Activated CD8-positive, alpha-beta memory T cell treated with anti-CD3 and anti-CD28 coated beads, Interleukin-2, amount 50 U/mL, for 24 hours (primary cell): ENCODE measurements at regions not wholly inside any gene's neighbourhood (a gene's known extent, or its start where the extent isn't known, plus 50 kb on each side); places are given as distances from the start of the nearest gene placed in this dataset.

Source experiments
- DNase-seq: peaks from one replicate; pipeline ENCODE4 v3.0.0-alpha.2; 2020; ENCODE audit errors: extremely low read depth

- no peak for DNase-seq
Measured at GRCh38 chr9:109883623-109884022, 103.6 kb downstream of the PALM2AKAP2 start.

DNA sequence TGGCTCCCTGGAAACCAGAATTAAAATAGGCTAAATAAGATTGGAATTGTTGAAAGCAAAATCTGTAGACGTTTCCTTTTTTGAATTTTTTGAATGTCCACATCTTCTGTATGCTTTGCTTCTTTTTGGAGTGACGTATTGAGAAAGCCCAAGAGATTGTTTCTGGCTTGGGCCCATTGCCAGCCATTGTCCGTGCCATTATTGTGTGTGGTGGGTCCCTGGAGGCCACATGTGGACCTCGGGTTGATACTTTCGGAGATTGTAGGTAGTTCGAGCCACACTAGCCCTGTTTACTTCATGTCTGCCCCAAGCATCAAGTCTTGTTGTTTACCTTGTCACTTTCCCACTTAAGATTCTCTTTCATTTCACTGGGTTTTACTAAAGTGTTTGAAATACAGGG, 106.0 kb downstream of the PALM2AKAP2 start:
- DNase-seq, result no peak

DNA sequence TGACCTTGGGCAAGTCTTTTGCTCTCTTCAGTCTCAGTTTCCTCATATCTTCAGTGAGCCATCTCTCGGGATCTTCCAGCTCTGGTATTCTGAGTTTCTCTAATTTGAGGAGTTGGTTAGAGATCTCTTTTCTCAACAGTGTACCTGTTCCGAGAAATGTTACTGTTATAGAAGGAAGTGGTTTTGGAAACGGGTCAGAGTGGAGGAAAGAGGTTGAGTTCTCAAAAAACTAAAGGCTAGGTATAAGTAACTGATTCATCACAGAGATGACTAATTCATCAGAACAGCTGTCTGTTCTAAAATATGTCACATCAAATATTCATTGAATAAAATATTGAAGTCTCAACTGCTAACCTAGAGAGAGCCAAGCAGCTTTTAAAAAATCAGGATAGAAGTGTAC, 106.6 kb downstream of the PALM2AKAP2 start:
- DNase-seq, result no peak

- no peak for DNase-seq
Measured at GRCh38 chr9:109887079-109887478, 107.1 kb downstream of the PALM2AKAP2 start.

DNA sequence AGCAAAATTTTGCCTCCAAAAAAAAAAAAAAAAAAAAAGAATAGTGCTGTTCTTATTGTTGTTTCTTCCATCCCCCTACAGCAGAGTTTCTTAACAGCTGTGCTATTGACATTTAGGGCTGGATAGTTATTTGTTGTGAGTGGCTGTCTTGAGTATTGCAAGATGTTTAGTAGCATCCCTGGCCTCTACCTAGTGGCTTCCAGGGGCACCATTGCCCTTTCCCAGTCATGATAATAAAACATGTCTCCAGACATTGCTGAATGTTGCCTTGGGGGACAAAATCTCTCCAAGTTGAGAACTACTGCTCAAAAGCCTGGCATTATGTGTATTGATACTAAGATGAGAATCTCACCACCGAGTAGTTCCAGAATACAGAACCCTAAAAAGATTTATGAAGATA, 108.7 kb downstream of the PALM2AKAP2 start:
- DNase-seq, result no peak

GRCh38 chr9:109889456-109889855, 109.5 kb downstream of the PALM2AKAP2 start:
- no peak for DNase-seq

- no peak for DNase-seq
Measured at GRCh38 chr9:109893241-109893640, 113.2 kb downstream of the PALM2AKAP2 start.

DNA sequence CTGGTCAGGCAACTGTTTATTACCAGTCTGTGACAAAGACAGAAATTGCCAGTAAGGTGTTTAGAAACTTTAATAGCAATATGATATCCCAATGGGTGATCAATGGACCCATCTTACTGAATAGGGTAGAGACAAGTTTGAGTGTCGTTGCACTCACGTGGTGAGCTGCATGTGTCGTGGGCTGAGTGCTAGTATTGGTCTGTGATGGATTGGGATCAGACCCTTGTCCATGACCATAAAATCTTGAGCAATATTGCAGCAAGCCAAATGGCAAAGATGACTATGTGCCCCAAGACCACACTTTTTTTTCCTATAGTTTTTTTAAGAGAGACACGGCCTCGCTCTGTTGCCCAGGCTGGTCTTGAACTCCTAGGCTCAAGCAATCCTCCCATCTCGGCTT, 114.5 kb downstream of the PALM2AKAP2 start:
- no peak for DNase-seq

DNA sequence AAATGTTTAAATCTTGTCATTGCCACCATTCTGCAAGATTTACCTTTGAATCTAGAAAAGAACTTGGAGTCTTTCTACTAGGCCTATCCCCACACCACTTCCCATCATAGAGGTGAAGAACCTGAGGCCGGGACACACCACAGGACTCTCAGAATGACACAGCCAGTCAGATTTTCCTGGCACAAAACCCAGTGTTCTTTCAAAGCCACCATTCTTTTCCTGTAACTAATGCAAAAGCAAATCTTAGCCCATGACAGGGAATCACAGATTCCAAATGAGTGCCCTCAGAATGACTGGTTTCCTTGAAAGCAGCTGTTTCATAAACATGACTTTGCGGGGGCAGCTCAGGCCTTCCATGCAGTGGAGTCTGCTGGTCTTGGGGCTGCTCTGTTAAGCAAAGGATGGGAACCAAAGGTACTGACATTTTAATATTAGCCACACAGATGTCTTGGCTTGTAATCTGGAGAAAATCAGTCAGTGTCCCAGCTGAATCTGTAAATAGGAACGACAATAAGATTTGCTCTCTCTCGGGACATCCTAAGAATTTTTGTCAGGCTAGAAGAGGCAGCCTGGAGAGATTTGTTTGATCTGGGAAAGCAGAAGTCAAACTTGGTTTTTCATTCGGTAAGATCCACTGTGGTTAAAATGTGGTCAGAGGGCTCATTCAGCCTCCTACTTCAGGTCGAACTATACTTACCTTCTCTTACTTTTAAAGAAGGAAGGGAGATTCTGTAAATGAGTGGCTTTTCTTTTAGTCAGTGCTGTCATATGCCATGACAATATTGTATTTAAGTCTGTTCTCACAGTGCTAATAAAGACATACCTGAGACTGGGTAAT, 115.1 kb downstream of the PALM2AKAP2 start:
- DNase-seq, result no peak

DNA sequence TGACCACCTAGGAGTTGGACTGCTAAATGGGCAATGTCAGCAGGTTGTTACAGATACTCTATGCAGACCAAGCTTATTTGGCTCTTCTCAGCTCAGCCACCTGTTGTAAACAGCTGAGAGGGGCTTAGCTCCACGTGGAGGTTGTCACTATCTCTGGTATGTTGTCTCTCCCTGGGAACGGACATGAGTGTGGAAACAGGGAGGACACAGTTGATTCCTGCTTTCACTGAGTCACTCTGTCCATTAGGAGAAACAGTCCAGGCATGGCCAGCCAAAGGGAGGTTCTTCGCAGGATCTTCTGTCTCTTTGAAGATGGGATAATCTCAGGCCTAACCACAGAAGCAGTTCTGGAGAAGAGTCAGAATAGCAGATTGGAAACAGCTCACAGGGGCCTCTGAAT, 121.2 kb downstream of the PALM2AKAP2 start:
- DNase-seq, result no peak

DNA sequence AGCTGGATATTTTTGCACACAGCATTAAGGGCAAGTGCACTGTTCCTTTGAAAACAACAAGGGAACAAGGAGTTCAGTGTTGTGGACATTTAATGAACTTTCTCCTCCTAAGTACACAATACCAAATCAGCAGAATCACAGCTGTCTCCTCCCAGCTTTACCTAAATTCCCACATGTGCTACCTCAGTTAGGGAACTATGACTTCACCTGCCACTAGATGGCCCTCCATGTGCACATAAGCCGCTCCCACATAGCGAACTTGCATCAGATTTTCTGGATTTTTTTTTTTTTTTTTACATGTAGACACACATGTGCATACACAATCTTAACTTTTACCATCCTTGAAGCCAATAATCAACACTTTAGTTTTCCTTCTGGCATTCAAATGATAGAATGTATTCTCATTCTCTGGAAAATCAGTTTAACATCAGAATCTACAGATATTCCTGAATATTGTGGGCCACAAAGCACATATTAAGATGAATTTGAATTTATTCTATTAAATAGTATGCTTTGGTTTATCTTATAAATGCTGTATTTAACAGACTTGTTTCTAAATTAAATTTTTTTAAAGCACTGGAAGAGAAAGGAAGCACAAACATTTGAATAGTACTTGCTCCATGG, 123.6 kb downstream of the PALM2AKAP2 start:
- no peak for DNase-seq

- DNase-seq, result no peak
Measured at GRCh38 chr9:109904666-109905065, 124.7 kb downstream of the PALM2AKAP2 start.

DNA sequence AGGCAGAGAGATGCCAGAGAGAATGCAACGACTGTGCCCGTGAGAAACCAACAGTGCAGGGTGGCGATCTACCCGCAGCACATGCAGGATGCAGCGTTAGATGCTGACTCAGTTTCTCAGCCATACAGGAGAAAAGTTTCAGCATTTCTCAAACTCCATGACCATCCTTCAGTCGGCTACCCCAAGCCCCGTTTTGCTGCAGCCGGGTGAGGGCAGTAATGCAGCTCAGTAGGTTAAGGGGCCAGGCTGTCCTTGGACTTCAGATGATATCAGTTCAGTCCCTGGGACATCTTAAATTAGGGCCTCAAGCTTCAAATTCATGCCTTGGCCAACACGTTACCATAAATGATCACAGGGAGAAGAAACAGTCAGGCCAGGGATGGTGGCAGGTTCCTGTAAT, 125.5 kb downstream of the PALM2AKAP2 start:
- no peak for DNase-seq

DNA sequence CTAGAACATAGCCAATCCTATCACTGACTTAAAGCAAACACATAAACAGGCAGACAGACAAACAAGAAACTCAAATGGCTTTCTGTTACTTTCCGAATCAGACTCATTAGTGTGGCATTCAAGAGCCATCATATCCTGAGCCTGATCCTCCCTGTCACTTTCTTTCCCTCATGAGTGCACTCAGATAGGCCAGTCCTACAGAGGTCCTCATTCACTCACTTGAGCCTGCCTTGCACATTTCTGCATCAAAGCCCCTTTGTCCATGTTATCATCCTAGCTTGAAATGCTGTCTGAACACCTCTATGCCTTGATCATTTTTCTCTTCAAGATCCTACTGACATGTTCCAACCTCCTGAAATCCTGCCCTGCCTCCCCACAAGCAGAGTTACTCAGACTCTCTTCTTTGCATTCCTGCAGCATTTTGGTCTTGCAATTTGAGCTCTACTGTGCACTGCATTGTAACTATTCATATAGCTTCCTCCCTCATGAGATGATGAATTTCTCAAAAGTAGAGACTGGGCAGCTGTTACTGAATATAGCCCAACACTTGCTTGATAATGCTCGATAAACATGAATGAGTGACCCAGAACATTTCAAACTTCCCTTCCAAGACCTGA, 126.9 kb downstream of the PALM2AKAP2 start:
- DNase-seq, result no peak

DNA sequence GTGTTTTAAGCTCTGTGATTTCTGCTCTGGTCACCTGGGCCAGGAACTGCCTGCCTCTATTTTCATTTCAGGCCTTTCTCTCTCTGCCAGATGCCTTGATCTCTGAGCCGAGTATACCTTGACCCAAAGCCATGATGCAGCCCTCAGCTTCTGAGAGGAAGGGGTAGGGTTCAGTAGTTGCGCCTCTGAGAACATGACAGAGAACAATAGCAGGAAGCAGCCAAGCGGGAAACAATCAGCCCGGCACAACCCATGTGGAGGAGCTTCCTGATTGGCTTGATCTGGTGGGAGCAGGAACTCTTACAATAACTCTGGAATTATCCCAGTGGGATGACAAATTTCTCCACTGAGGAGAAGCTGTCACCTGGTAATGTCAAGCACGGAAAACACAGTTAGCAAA, 127.4 kb downstream of the PALM2AKAP2 start:
- DNase-seq, result no peak

DNA sequence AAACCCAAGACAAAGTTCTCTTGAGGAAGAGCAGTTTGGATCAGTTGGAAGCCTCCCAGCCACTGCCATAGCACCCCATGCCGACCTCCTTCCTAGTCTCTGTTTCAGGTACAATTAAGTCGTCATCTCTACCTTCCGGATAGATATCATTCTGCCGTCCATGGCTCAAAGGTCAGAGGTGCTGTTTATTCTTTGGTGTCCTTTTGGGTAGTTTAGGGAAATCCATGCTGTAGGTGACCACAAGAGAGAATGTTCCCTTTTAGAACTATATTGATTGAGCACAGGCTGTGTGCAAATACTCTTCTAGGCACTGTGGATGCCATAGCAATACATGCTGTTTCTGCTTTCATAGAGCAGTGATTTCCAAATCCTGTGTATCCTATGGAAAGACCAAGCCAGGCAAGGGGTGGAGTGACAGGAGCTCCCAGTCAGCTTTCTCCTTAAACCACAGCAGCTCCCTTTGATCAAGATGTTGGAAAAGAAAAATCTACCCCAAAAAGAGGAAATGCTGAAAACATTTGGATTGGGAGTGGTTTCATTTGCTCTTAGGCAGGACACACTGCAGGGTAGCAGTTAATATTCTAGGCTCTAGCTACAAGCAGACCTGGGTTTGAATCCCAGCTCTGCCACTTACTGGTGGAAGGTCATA, 127.9 kb downstream of the PALM2AKAP2 start:
- no peak for DNase-seq

- no peak for DNase-seq
Measured at GRCh38 chr9:109908459-109909390, 128.7 kb downstream of the PALM2AKAP2 start.

GRCh38 chr9:109910671-109911518, 130.9 kb downstream of the PALM2AKAP2 start:
- DNase-seq, result no peak

GRCh38 chr9:109912082-109912582, 132.1 kb downstream of the PALM2AKAP2 start:
- no peak for DNase-seq
